Calu3 (cell line): ENCODE measurements at regions not wholly inside any gene's neighbourhood (a gene's known extent, or its start where the extent isn't known, plus 50 kb on each side); places are given as distances from the start of the nearest gene placed in this dataset.
A peak's percentile ranks its signal among the peaks of the same experiment; 100 is the strongest.

Experiments used
- BruUV-seq: library from RNA; stranded (reverse); fragments of 400-500 nt; replicated peaks from 2 replicates; lab custom pipeline; 2021; lab: Mats Ljungman, UMichigan
- CTCF ChIA-PET: fragments of 300-600 bp; sonication (Branson Sonifier 250); formaldehyde crosslinking; loops from one replicate; lab custom pipeline; 2022; ENCODE audit warnings: antibody characterized with exemption; lab: Charles Lee
- DNase-seq: peaks from one replicate; pipeline ENCODE4 v3.0.0; 2022
- H3K27ac Mint-ChIP-seq: one replicate; pipeline ENCODE4 v1.8.0; 2022; ENCODE audit warnings: mixed read lengths; ENCODE audit not compliant: unreplicated experiment
- H3K27me3 Mint-ChIP-seq: one replicate; pipeline ENCODE4 v1.8.0; 2022; ENCODE audit warnings: mixed read lengths; ENCODE audit not compliant: unreplicated experiment
- H3K36me3 Mint-ChIP-seq: one replicate; pipeline ENCODE4 v1.8.0; 2022; ENCODE audit warnings: mild to moderate bottlenecking, moderate library complexity, mixed read lengths; ENCODE audit not compliant: insufficient read depth, unreplicated experiment
- H3K4me1 Mint-ChIP-seq: one replicate; pipeline ENCODE4 v1.8.0; 2022; ENCODE audit warnings: mild to moderate bottlenecking, low read depth, mixed read lengths; ENCODE audit not compliant: unreplicated experiment
- H3K4me3 Mint-ChIP-seq: one replicate; pipeline ENCODE4 v1.8.0; 2022; ENCODE audit warnings: mild to moderate bottlenecking, low read depth, moderate library complexity, mixed read lengths; ENCODE audit not compliant: unreplicated experiment
- H3K9me3 Mint-ChIP-seq: one replicate; pipeline ENCODE4 v1.8.0; 2022; ENCODE audit warnings: low read depth, mixed read lengths; ENCODE audit not compliant: unreplicated experiment
- CTCF ChIP-seq: fragments of 200-600 bp; IDR thresholded peaks from one replicate; pipeline ENCODE4 v1.8.0; 2022; ENCODE audit warnings: antibody characterized with exemption; ENCODE audit not compliant: unreplicated experiment
- intact Hi-C: fragments of 100-400 bp; cut with micrococcal nuclease; formaldehyde crosslinking; loops from one replicate; pipeline ENCODE4 v1.10.0; 2022; ENCODE audit not compliant: unreplicated experiment

GRCh38 chr4:104969394-104970082, 177.1 kb upstream of the TET2 start:
- no TSS peak for BruUV-seq
- no peak for DNase-seq
- H3K4me1 Mint-ChIP-seq = peaks cover 67% of the 10 kb centered on the region
- H3K36me3 Mint-ChIP-seq = no peaks in the 10 kb centered on the region
- H3K27ac Mint-ChIP-seq = no peak overlapping the region
- CTCF ChIA-PET = interaction anchor here (0.6 kb wide), 1 partner anchor 347 kb away, joined by 3 read pairs; no protein-coding TSS in a partner anchor
- H3K4me3 Mint-ChIP-seq = no peak overlapping the region
- intact Hi-C loops = no loop called here
- H3K9me3 Mint-ChIP-seq = peaks cover 2% of the 10 kb centered on the region
- no peaks in the 10 kb centered on the region for H3K27me3 Mint-ChIP-seq
- no peak for TF ChIP-seq CTCF

GRCh38 chr4:104971462-104971861, 175.2 kb upstream of the TET2 start:
- peaks cover 2% of the 10 kb centered on the region for H3K9me3 Mint-ChIP-seq
- no peak overlapping the region for H3K4me3 Mint-ChIP-seq
- DNase-seq = no peak
- intact Hi-C loops = no loop called here
- peak overlapping the region; percentile 57 for H3K27ac Mint-ChIP-seq
- BruUV-seq = no TSS peak
- peaks cover 4% of the 10 kb centered on the region for H3K36me3 Mint-ChIP-seq
- H3K27me3 Mint-ChIP-seq = no peaks in the 10 kb centered on the region
- CTCF ChIA-PET = no interaction called here
- peaks cover 52% of the 10 kb centered on the region for H3K4me1 Mint-ChIP-seq
- no peak for TF ChIP-seq CTCF

- CTCF ChIA-PET = no interaction called here
- no peak overlapping the region for H3K4me3 Mint-ChIP-seq
These were observed 173.0 kb upstream of the TET2 start for GRCh38 chr4:104973708-104974107.

GRCh38 chr4:104975617-104976016, 171.1 kb upstream of the TET2 start:
- TF ChIP-seq CTCF = no peak
- Mint-ChIP-seq H3K27ac (no peak overlapping the region), H3K4me1 (peaks cover 27% of the 10 kb centered on the region), H3K27me3 (no peaks in the 10 kb centered on the region), H3K36me3 (peaks cover 4% of the 10 kb centered on the region), H3K9me3 (no peaks in the 10 kb centered on the region), H3K4me3 (no peak overlapping the region)
- CTCF ChIA-PET = no interaction called here
- no TSS peak for BruUV-seq
- DNase-seq = no peak
- intact Hi-C loops = no loop called here

More at GRCh38 chr4:104973708-104974107, 173.0 kb upstream of the TET2 start:
- Mint-ChIP-seq H3K27ac (no peak overlapping the region), H3K27me3 (no peaks in the 10 kb centered on the region), H3K9me3 (peaks cover 2% of the 10 kb centered on the region), H3K36me3 (peaks cover 4% of the 10 kb centered on the region), H3K4me1 (peaks cover 39% of the 10 kb centered on the region)
- intact Hi-C loops = no loop called here
- BruUV-seq = no TSS peak
- no peak for TF ChIP-seq CTCF
- DNase-seq = no peak
